Sigmoid colon (tissue), 4 donors: ENCODE measurements at regions not wholly inside any gene's neighbourhood (a gene's known extent, or its start where the extent isn't known, plus 50 kb on each side); places are given as distances from the start of the nearest gene placed in this dataset.

Experiments used
- EP300 ChIP-seq, 4 donors: sonication (generic); formaldehyde crosslinking; IDR thresholded peaks; one replicate each; pipeline ENCODE4 v1.6.1; 2017; ENCODE audit warnings: antibody characterized with exemption in 4 of 4
- POLR2A ChIP-seq, 2 donors: fragments of 450-650 bp; IDR thresholded peaks; one replicate each; pipeline ENCODE4 v1.6.1; 2016; ENCODE audit warnings: antibody characterized with exemption in 2 of 2, mild to moderate bottlenecking in 2 of 2, moderate library complexity in 2 of 2
- POLR2AphosphoS5 ChIP-seq, 4 donors: sonication (generic); formaldehyde crosslinking; IDR thresholded peaks; one replicate each; pipeline ENCODE4 v1.6.1; 2017; ENCODE audit warnings: antibody characterized with exemption in 4 of 4
- TF ChIP-seq, protein P1 (sequence below), 4 experiments: fragments of 450-650 bp in 3 of 4; fragments of 200-600 bp in 1 of 4; IDR thresholded peaks; one replicate each; pipeline ENCODE4 v1.5.1; 2016 to 2019; ENCODE audit warnings: antibody characterized with exemption in 4 of 4, mild to moderate bottlenecking in 3 of 4, moderate library complexity in 2 of 4

DNA sequence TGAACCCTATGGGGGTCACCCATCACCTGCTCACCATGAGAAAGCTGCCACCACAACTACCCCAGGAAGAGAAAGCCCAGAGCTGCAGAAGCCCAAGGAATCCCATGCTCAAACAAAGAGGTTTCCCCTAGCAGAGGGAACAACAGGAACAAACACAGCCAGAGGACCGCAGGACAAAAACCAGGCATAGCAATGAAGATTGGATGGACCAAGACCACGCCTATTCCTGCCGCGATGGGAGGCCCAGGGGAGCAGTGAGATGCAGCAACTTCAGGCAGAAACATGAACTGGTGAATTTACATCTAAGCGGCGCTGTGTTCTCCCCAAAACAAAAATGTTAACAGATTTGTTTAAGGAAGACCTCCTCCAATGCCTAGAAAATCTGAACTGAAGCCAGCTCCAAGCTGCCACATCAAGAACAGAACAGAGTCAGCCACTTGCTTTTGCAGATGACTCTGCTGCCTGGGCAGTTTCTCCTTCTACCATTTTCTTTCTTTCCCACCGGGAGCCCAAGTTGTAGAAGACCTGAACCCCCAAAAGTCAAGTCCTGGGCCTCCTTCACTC lies 134.2 kb upstream of the NEBL start:
- TF ChIP-seq POLR2A (IDR thresholded peaks at IDR 0.05) (no peak), POLR2AphosphoS5 (IDR thresholded peaks at IDR 0.05) (no peak), EP300 (IDR thresholded peaks at IDR 0.05) (no peak)
- TF ChIP-seq, protein P1, sequence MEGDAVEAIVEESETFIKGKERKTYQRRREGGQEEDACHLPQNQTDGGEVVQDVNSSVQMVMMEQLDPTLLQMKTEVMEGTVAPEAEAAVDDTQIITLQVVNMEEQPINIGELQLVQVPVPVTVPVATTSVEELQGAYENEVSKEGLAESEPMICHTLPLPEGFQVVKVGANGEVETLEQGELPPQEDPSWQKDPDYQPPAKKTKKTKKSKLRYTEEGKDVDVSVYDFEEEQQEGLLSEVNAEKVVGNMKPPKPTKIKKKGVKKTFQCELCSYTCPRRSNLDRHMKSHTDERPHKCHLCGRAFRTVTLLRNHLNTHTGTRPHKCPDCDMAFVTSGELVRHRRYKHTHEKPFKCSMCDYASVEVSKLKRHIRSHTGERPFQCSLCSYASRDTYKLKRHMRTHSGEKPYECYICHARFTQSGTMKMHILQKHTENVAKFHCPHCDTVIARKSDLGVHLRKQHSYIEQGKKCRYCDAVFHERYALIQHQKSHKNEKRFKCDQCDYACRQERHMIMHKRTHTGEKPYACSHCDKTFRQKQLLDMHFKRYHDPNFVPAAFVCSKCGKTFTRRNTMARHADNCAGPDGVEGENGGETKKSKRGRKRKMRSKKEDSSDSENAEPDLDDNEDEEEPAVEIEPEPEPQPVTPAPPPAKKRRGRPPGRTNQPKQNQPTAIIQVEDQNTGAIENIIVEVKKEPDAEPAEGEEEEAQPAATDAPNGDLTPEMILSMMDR (IDR thresholded peaks at IDR 0.05): no peak
